Spleen (tissue), 11 donors: ENCODE measurements at regions not wholly inside any gene's neighbourhood (a gene's known extent, or its start where the extent isn't known, plus 50 kb on each side); places are given as distances from the start of the nearest gene placed in this dataset.

Experiments
- DNase-seq: peaks from one replicate; pipeline ENCODE4 v3.0.0-alpha.2; 2020
- H3K27ac ChIP-seq, 8 donors: fragments of 200-600 bp; sonication (generic) in 7 of 8; 1 replicate in 4 of 8; 2 replicates in 4 of 8; pipeline versions ENCODE4 v1.5.0 to v1.8.0; 2016 to 2021; ENCODE audit warnings: inconsistent platforms in 4 of 8, mild to moderate bottlenecking in 4 of 8, moderate library complexity in 1 of 8
- H3K27me3 ChIP-seq, 7 donors: fragments of 200-600 bp; sonication (generic) in 6 of 7; replicated peaks in 1 of 7; 1 replicate in 4 of 7; 2 replicates in 3 of 7; pipeline versions ENCODE4 v1.5.0 to v1.8.0; 2016 to 2021; ENCODE audit warnings: inconsistent platforms in 3 of 7, mild to moderate bottlenecking in 1 of 7
- H3K36me3 ChIP-seq, 6 donors: fragments of 200-600 bp; sonication (generic) in 5 of 6; 1 replicate in 4 of 6; 2 replicates in 2 of 6; pipeline versions ENCODE4 v1.5.0 to v1.8.0; 2016 to 2021; ENCODE audit warnings: inconsistent platforms in 2 of 6
- H3K4me1 ChIP-seq, 6 donors: fragments of 200-600 bp; sonication (generic) in 5 of 6; 1 replicate in 3 of 6; 2 replicates in 3 of 6; pipeline versions ENCODE4 v1.5.0 to v1.8.0; 2016 to 2021; ENCODE audit warnings: inconsistent platforms in 3 of 6
- H3K4me3 ChIP-seq, 8 donors: fragments of 200-600 bp; sonication (generic) in 7 of 8; 1 replicate in 4 of 8; 2 replicates in 4 of 8; pipeline versions ENCODE4 v1.5.0 to v1.8.0; 2016 to 2021; ENCODE audit warnings: inconsistent platforms in 4 of 8, mild to moderate bottlenecking in 4 of 8, moderate library complexity in 2 of 8
- H3K9me3 ChIP-seq, 8 donors: fragments of 200-600 bp; sonication (generic) in 7 of 8; 1 replicate in 4 of 8; 2 replicates in 4 of 8; pipeline versions ENCODE4 v1.5.0 to v1.8.0; 2016 to 2021; ENCODE audit warnings: inconsistent platforms in 4 of 8
- POLR2A ChIP-seq, 3 donors: fragments of 450-650 bp; IDR thresholded peaks; one replicate each; pipeline ENCODE4 v1.5.1; 2017; ENCODE audit warnings: antibody characterized with exemption in 3 of 3, mild to moderate bottlenecking in 1 of 3
- POLR2AphosphoS5 ChIP-seq, 3 donors: sonication (generic); formaldehyde crosslinking; IDR thresholded peaks; one replicate each; pipeline ENCODE4 v1.5.1; 2017; ENCODE audit warnings: antibody characterized with exemption in 3 of 3
- WGBS, 5 donors: extraction: QIAGEN DNeasy Blood & Tissue Kit in 3 of 5; methylation state at CpG; one replicate each; pipeline versions ENCODE4 v1.1.5 to v1.1.7; 2013 to 2018; 5-methylcytosine and 5-hydroxymethylcytosine counted together
- intact Hi-C: fragments of 100-400 bp; cut with DNase I; formaldehyde crosslinking; loops from one replicate; pipeline ENCODE4 v1.15.0; 2023; ENCODE audit warnings: low total_unique reads
- TF ChIP-seq, protein P1 (sequence below), 11 experiments: fragments of 200-600 bp in 7 of 11; fragments of 450-650 bp in 4 of 11; sonication (generic) in 4 of 11; IDR thresholded peaks in 8 of 11; conservative IDR thresholded peaks in 3 of 11; 1 replicate in 7 of 11; 2 replicates in 4 of 11; pipeline versions ENCODE4 v1.4.0 to v1.8.0; 2016 to 2021; ENCODE audit warnings: antibody characterized with exemption in 11 of 11, inconsistent platforms in 4 of 11, mild to moderate bottlenecking in 1 of 11
- donor health status: healthy with polysubstance abuse.
- donor health status: DM: no; HTN: no; CAD: no; lungs with moderate emphysema.
- donor health status: DM: no; HTN: no; CAD: no.
- donor health status: Bipolar disorder and iron deficiency.
- donor health status: healthy.
- donor health status: DM: no; HTN: no; CAD: no.
- donor health status: DM: yes; HTN: yes; CAD: no.

- intact Hi-C loops = no loop called here
- Histone ChIP-seq H3K4me1 (no peaks in the 10 kb centered on the region), H3K36me3 (no peaks in the 10 kb centered on the region), H3K9me3 (no peaks in the 10 kb centered on the region), H3K4me3 (no peak overlapping the region), H3K27me3 (peaks cover 0 to 28% (median 0%) of the 10 kb centered on the region in 7 donors), H3K27ac (no peak overlapping the region)
- WGBS, 5 donors = 72 to 85% (median 79%) methylated on average over 3 of the region's 3 CpGs
- TF ChIP-seq POLR2A (IDR thresholded peaks at IDR 0.05) = no peak
- TF ChIP-seq, protein P1, sequence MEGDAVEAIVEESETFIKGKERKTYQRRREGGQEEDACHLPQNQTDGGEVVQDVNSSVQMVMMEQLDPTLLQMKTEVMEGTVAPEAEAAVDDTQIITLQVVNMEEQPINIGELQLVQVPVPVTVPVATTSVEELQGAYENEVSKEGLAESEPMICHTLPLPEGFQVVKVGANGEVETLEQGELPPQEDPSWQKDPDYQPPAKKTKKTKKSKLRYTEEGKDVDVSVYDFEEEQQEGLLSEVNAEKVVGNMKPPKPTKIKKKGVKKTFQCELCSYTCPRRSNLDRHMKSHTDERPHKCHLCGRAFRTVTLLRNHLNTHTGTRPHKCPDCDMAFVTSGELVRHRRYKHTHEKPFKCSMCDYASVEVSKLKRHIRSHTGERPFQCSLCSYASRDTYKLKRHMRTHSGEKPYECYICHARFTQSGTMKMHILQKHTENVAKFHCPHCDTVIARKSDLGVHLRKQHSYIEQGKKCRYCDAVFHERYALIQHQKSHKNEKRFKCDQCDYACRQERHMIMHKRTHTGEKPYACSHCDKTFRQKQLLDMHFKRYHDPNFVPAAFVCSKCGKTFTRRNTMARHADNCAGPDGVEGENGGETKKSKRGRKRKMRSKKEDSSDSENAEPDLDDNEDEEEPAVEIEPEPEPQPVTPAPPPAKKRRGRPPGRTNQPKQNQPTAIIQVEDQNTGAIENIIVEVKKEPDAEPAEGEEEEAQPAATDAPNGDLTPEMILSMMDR (IDR thresholded peaks at IDR 0.05 in 8 of 11, conservative IDR thresholded peaks at IDR 0.05 in 3 of 11) = no peak
- TF ChIP-seq POLR2AphosphoS5 (IDR thresholded peaks at IDR 0.05) = no peak
- no peak for DNase-seq
Measured at GRCh38 chr10:128896963-128897362, 570.1 kb upstream of the MGMT start.

DNA sequence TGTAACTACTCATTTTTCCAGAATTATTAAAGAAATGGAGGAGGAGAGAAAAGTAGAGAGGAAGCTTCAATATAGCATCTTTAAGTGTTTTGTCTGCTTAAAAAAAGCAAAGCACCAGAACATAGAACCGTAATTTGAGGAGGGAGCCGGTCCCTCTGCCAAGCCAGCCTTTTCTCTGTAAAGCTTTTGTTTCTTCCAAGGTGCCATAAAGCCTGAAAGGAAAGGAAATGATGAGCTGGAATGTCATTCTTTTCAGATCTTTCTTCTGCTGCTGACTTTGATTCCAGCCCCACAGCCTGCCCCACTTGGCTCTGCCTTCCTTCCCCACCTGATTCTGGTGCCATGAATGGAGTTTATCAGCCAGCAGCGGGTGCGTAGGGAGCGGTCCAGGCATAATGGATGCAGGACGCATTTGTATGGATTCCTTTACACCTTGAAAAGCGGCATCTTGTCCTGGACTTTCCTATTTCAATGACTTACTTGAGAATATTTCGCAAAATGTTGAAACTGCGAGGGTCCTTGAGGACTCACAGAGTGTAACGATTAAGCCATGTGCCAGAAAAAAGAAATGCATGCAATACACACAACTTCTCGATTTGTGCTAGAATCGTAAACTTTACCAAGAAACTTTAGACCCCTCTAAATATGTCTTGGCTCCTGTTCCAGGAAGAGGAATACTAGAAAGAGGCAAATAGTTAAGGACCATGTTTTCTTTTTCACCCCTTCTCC, 569.5 kb upstream of the MGMT start:
- DNase-seq = no peak
- no peak overlapping the region for H3K4me3 ChIP-seq
- H3K36me3 ChIP-seq = no peaks in the 10 kb centered on the region
- H3K27ac ChIP-seq = no peak overlapping the region
- H3K9me3 ChIP-seq = no peaks in the 10 kb centered on the region
- intact Hi-C loops = no loop called here
- H3K27me3 ChIP-seq = peaks cover 0 to 31% (median 0%) of the 10 kb centered on the region in 7 donors
- 82 to 89% (median 84%) methylated on average over 12 of the region's 12 CpGs for WGBS, 5 donors
- no peaks in the 10 kb centered on the region for H3K4me1 ChIP-seq
- TF ChIP-seq, protein P1 (IDR thresholded peaks at IDR 0.05 in 8 of 11, conservative IDR thresholded peaks at IDR 0.05 in 3 of 11) = no peak
- TF ChIP-seq POLR2A (IDR thresholded peaks at IDR 0.05) = no peak
- no peak for TF ChIP-seq POLR2AphosphoS5 (IDR thresholded peaks at IDR 0.05)

DNA sequence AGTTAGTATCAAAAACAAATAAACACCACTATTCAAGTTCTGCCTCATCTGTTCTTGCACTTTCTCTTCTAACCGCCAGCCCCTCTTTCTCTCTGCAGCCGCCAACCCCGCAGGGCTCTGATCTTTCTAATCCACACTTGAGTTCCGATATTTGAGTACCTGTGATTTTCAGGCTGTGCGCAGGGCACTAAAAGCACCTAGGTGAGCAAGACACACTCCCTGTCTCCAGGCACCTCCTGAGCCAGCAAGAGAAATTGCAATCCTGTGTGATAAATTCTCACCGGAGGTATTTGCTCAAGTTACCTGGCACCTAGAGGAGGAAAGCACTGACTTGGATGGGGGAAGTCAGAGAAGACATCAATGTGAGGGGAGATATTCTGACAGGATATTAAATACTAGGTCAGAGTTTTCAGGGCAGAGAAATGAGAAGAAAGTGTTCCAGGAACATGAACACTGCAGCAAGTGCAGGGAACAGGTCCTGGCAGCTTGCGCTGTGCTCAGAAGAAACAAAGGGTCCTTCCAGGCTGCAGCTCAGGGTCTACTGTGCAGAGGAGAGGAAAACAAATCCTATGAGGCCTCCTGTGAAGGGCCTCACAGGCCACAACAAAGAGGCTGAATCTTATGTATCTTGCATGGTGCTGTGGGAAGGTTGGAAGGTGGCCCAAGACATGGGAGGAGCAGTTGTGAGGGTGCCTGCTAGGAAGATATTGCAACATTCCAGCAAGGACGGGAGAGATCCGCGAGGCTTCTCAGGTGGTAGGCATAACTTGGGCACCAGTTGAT, 568.7 kb upstream of the MGMT start:
- intact Hi-C loops = no loop called here
- Histone ChIP-seq H3K9me3 (no peaks in the 10 kb centered on the region), H3K36me3 (no peaks in the 10 kb centered on the region), H3K27me3 (peaks cover 0 to 31% (median 0%) of the 10 kb centered on the region in 7 donors), H3K27ac (no peak overlapping the region), H3K4me3 (no peak overlapping the region), H3K4me1 (no peaks in the 10 kb centered on the region)
- DNase-seq = no peak
- TF ChIP-seq POLR2AphosphoS5 (IDR thresholded peaks at IDR 0.05) = no peak
- no peak for TF ChIP-seq POLR2A (IDR thresholded peaks at IDR 0.05)
- TF ChIP-seq, protein P1 (IDR thresholded peaks at IDR 0.05 in 8 of 11, conservative IDR thresholded peaks at IDR 0.05 in 3 of 11) = no peak
- 73 to 84% (median 80%) methylated on average over 10 of the region's 10 CpGs for WGBS, 5 donors

DNA sequence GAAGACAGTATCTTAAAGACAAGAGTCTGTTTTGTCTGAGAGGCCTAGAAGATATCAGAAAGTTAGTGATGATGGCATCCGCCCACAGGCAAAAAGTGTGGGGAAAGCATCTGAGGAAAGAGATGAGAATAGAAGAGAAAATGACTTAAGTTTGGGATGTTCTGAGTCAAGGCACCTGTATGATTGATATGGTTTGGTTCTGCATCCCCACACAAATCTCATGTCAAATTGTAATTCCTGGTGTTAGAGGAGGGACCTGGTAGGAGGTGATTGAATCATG, 568.2 kb upstream of the MGMT start:
- Histone ChIP-seq H3K27me3 (peaks cover 0 to 31% (median 0%) of the 10 kb centered on the region in 7 donors), H3K27ac (no peak overlapping the region), H3K36me3 (no peaks in the 10 kb centered on the region), H3K9me3 (no peaks in the 10 kb centered on the region), H3K4me3 (no peak overlapping the region), H3K4me1 (no peaks in the 10 kb centered on the region)
- TF ChIP-seq POLR2A (IDR thresholded peaks at IDR 0.05) (no peak), POLR2AphosphoS5 (IDR thresholded peaks at IDR 0.05) (no peak)
- TF ChIP-seq, protein P1 (IDR thresholded peaks at IDR 0.05 in 8 of 11, conservative IDR thresholded peaks at IDR 0.05 in 3 of 11) = no peak
- intact Hi-C loops = no loop called here
- DNase-seq = no peak
- 86 to 100% (median 92%) methylated on average over 1 of the region's 1 CpG for WGBS, 5 donors
